ENCODE measurements at regions not wholly inside any gene's neighbourhood (a gene's known extent, or its start where the extent isn't known, plus 50 kb on each side); places are given as distances from the start of the nearest gene placed in this dataset.

GRCh38 chr6:132215805-132216204, 185.5 kb downstream of the MOXD1 start:
- H3K9me3 ChIP-seq (ENCODE audit: control insufficient read depth in 1 of 2, insufficient read depth in 1 of 2, low read length in 2 of 2), result no peaks in the 10 kb centered on the region
- H3K27ac ChIP-seq (ENCODE audit: low read depth in 1 of 2, low read length in 2 of 2), result no peak overlapping the region
- no peaks in the 10 kb centered on the region for H3K36me3 Mint-ChIP-seq (ENCODE audit: low read depth)
- intact Hi-C loops (cut with DNase I, micrococcal nuclease), result no loop called here
- CTCF ChIA-PET, result interaction anchor here (1.2 kb wide), 1 partner anchor 64 kb away, joined by 3 read pairs; no protein-coding TSS in a partner anchor
- H3K4me3 Mint-ChIP-seq, result no peak overlapping the region
- H3K4me1 ChIP-seq (ENCODE audit: insufficient read depth, low read length), result no peaks in the 10 kb centered on the region
- H3K27me3 Mint-ChIP-seq, result peaks cover 22% of the 10 kb centered on the region
- POLR2A ChIA-PET, result no interaction called here
- no peaks in the 10 kb centered on the region for H3K36me3 ChIP-seq (ENCODE audit: insufficient read depth, low read length)
- TF ChIP-seq CTCF (IDR thresholded peaks at IDR 0.05), result no peak
- ATAC-seq (ENCODE audit: poor library complexity), result no peak
- H3K27ac Mint-ChIP-seq, result no peak overlapping the region
- no peak for DNase-seq
- no peaks in the 10 kb centered on the region for H3K4me1 Mint-ChIP-seq (ENCODE audit: low read depth)
- H3K9me3 Mint-ChIP-seq, result no peaks in the 10 kb centered on the region
- H3K4me3 ChIP-seq (ENCODE audit: low read length), result no peak overlapping the region
- peaks cover 0 to 3% of the 10 kb centered on the region in 2 experiments for H3K27me3 ChIP-seq (ENCODE audit: control insufficient read depth in 1 of 2, insufficient read depth in 2 of 2, low read length in 2 of 2)

GRCh38 chr6:132214716-132215115, 186.6 kb downstream of the MOXD1 start:
- H3K4me3 ChIP-seq (ENCODE audit: low read length), result no peak overlapping the region
- intact Hi-C loops (cut with DNase I, micrococcal nuclease), result no loop called here
- no peaks in the 10 kb centered on the region for H3K4me1 Mint-ChIP-seq (ENCODE audit: low read depth)
- H3K27ac ChIP-seq (ENCODE audit: low read depth in 1 of 2, low read length in 2 of 2), result no peak overlapping the region
- H3K27me3 ChIP-seq (ENCODE audit: control insufficient read depth in 1 of 2, insufficient read depth in 2 of 2, low read length in 2 of 2), result peaks cover 0 to 3% of the 10 kb centered on the region in 2 experiments
- no peak overlapping the region for H3K4me3 Mint-ChIP-seq
- TF ChIP-seq CTCF (IDR thresholded peaks at IDR 0.05), result no peak
- no peaks in the 10 kb centered on the region for H3K36me3 Mint-ChIP-seq (ENCODE audit: low read depth)
- no peaks in the 10 kb centered on the region for H3K36me3 ChIP-seq (ENCODE audit: insufficient read depth, low read length)
- ChIA-PET CTCF (no interaction called here), POLR2A (no interaction called here)
- ATAC-seq (ENCODE audit: poor library complexity) (no peak), DNase-seq (no peak)
- H3K4me1 ChIP-seq (ENCODE audit: insufficient read depth, low read length), result no peaks in the 10 kb centered on the region
- no peaks in the 10 kb centered on the region for H3K9me3 Mint-ChIP-seq
- no peak overlapping the region for H3K27ac Mint-ChIP-seq
- peaks cover 0 to 8% of the 10 kb centered on the region in 2 experiments for H3K9me3 ChIP-seq (ENCODE audit: control insufficient read depth in 1 of 2, insufficient read depth in 1 of 2, low read length in 2 of 2)
- H3K27me3 Mint-ChIP-seq, result peaks cover 23% of the 10 kb centered on the region

- H3K4me3 Mint-ChIP-seq, result no peak overlapping the region
- ChIA-PET POLR2A (no interaction called here), CTCF (interaction anchor here (0.7 kb wide), 1 partner anchor 82 kb away, joined by 3 read pairs; no protein-coding TSS in a partner anchor)
- no peak for DNase-seq
- intact Hi-C loops (cut with DNase I, micrococcal nuclease), result no loop called here
- no peak overlapping the region for H3K27ac ChIP-seq (ENCODE audit: low read depth in 1 of 2, low read length in 2 of 2)
- no peak for ATAC-seq (ENCODE audit: poor library complexity)
- H3K9me3 ChIP-seq (ENCODE audit: control insufficient read depth in 1 of 2, insufficient read depth in 1 of 2, low read length in 2 of 2), result peaks cover 0 to 12% of the 10 kb centered on the region in 2 experiments
- H3K27me3 ChIP-seq (ENCODE audit: control insufficient read depth in 1 of 2, insufficient read depth in 2 of 2, low read length in 2 of 2), result peaks cover 0 to 3% of the 10 kb centered on the region in 2 experiments
- H3K27me3 Mint-ChIP-seq, result peaks cover 23% of the 10 kb centered on the region
- H3K9me3 Mint-ChIP-seq, result no peaks in the 10 kb centered on the region
- no peak overlapping the region for H3K27ac Mint-ChIP-seq
- H3K4me1 Mint-ChIP-seq (ENCODE audit: low read depth), result no peaks in the 10 kb centered on the region
- no peaks in the 10 kb centered on the region for H3K4me1 ChIP-seq (ENCODE audit: insufficient read depth, low read length)
- TF ChIP-seq CTCF (IDR thresholded peaks at IDR 0.05), result no peak
- no peaks in the 10 kb centered on the region for H3K36me3 Mint-ChIP-seq (ENCODE audit: low read depth)
- no peaks in the 10 kb centered on the region for H3K36me3 ChIP-seq (ENCODE audit: insufficient read depth, low read length)
- H3K4me3 ChIP-seq (ENCODE audit: low read length), result no peak overlapping the region
Measured at GRCh38 chr6:132213732-132214131, 187.5 kb downstream of the MOXD1 start.
